HG03196 (cell line): ENCODE measurements at regions not wholly inside any gene's neighbourhood (a gene's known extent, or its start where the extent isn't known, plus 50 kb on each side); places are given as distances from the start of the nearest gene placed in this dataset.
"Not testable (repeated sequence)": the region's sequence is repeated elsewhere in the genome, so short reads cannot be mapped to it uniquely, and the experiment has no call there.

ENCODE experiments used
- ATAC-seq: cut with Tn5 transposase; IDR thresholded peaks from one replicate; pipeline ENCODE4 v1.9.1; 2021; ENCODE audit not compliant: unreplicated experiment

DNA sequence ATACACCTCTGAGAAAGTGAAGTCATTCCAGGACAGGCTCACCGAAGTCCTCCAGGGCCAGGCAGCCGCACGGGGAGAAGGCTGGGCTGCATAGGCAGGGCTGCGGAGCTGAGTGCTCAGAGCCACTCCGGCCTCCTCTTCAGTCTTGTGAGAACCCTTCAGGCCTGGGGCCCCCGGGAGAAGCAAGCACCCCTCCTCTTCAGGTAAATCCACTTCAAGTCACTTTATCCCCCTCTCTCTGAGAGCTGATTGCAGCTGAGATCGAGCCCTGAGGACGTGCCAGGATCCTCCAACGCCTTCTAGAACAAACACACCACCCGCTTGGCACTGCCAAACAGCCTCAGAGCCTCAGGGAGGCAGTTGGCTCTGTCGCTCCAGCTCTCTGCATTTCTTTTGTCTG, 1526.3 kb downstream of the BRD1 start:
- no peak for ATAC-seq

DNA sequence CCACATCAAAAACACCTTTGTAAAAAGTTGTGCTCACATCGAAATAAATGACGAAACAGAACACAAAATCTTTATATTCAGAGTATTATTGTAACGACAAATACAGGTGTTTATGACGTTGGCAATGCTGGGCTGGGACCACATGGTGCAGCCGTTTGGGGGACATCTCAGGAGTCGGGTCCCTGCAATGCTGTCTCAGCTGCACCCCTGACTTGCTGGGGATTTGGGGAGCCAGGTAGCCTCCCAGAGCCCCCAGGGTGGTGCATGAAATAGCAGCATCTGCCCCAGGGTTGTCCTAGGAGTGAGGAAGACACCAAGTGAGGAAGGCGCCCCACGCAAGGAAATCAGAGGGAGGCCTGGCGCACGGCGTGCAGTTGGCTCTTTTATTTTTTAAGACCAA, 1526.8 kb downstream of the BRD1 start:
- ATAC-seq = no peak

DNA sequence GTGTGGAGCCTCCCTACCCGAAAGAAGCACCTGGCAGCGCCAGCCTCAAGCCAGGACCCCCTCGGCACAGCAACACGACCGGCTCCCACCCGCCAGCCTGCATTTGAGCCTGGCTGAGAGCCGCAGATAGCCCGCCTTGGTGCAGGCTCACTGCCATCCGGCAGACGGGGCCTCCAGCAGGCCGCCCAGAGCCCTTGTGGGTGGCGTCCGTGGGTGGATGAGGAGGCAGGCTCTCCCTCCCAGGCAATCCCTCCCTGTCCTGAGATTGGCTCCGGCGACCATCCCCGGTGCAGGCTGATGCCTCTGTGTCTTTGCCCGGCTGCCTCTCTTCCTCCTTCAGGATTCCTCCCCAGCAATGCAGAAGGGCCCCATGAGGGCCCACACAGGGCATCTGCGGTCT, 1527.9 kb downstream of the BRD1 start:
- no peak for ATAC-seq

DNA sequence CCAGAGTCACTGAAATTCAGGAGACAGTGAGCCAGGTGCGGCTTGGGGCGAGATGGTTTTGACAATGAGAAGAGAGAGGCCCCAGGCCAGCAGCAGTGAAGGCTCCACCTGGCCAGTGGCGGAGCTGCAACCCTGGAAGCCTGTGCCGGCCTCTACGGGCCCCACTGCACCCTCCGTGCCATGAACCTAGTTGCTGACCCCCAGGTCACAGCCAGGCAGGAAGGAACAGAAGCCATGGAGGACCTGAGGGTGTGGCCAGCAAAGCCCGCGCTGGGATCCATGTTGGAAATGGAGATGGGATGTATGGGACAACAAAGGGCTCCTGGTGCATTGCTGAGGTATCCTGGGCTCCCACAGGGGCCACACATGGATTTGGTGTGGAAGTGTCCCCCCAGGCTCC, 1528.5 kb downstream of the BRD1 start:
- ATAC-seq = no peak

DNA sequence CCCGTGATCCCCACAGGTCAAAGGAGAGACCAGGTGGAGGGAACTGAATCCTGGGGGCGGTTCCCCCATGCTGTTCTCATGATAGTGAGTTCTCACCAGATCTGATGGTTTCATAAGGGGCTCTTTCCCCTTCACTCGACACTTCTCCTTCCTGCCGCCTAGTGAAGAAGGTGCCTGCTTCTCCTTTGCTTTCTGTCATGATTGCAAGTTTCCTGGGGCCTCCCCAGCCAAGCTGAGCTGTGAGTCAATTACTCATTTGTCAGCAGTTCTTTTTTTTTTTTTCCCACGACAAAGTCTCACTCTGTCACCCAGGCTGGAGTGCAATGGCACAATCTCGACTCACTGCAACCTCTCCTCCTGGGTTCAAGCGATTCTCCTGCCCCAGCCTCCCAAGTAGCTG, 1530.4 kb downstream of the BRD1 start:
- ATAC-seq = no peak

DNA sequence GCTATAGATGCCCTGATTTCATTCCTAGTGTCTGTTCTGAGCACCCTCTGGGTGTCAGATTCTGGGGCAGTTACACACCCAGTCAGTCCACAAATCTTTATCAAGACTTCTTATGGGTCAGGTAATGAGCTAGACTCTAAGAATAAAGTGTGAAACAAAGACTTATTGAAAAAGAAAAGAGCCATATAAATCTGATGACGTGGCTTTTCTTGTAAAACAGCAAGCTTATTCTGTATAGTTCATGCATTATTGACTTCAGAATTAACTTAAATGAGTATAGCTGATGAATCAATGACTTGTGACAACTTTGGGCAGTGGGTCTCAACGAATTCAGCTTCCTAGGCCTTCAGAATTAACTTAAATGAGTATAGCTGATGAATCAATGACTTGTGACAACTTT, 1527.5 kb downstream of the TBC1D22A start:
- not testable (repeated sequence) for ATAC-seq

DNA sequence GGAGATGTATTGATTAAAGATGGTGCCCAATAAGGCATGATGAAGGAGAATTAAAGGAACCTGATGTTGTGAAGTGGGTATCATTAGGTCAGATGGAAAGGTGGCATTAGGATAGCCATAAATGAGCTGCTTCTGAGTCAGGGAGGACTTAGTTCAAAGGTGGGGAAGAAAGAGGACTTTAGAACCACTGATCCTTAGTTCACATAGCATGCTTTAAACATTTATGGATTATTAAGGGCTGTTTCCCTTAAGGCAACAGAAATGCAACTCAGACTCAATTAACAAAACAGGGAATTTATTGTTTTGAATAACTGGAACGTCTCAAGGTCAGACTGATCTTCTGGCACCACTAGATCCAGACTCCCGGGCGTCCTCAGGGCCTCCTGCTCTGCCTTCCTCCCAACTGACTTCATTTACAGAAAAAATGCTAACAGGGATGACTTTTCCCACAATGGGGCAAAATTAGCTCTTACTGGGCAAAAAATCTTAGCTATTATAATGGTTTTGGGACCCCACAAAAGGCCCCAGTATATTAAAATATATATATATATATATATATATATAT, 1526.0 kb downstream of the TBC1D22A start:
- no peak for ATAC-seq

DNA sequence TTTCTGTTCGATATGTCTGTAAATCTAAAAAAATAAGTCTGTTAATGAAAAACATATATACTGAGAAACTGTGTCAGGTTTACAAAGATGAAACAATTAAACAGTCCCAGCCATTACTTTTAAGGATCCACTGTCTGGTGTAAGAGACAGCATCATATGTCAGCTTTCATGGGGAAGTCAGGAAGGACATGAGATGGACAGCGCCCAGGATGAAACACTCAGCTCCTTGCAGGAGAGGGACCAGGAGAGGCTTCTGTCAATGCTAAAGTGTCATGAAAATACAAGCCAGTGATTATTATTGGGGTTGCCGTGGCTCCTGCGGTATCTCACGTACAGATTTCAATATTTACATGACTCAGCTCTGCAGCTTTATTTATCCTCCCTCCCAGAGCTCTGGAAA, 1524.6 kb downstream of the TBC1D22A start:
- no peak for ATAC-seq

DNA sequence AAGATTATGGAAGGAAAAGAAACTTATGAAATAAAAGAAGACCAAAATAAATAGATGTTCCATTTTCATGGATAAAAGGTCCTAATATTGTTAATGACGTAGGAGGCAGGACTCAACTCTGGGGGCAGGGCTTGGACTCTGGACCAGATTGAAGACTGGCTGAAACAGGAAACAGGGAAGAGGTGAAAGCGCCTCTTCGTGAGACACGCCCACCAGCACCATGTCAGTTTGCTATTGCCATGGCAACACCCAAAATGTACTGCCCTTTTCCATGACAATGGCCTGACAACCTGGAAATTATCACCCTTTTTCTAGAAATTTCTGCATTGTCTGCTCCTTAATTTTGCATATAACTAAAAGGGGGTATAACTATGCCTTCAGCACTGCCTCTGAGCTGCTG, 1522.2 kb downstream of the TBC1D22A start:
- ATAC-seq = no peak

DNA sequence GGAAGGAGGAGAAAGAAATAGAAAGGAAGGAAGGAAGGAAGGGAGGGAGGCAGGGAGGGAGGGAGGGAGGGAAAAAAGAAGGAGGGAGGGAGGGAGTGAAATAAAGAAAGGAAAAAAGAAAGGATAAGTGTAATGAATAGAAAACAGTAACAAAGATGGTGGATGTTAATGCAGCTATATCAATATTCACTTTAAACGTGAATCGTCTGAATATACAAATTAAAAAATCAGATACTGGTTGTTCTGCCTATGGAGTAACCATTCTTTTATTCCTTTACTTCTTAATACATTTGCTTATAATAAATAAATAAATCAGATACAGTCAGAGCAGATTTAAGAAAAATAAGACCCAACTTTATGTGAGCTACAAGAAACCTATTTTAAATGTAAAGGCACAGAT, 1520.4 kb downstream of the TBC1D22A start:
- ATAC-seq = no peak

DNA sequence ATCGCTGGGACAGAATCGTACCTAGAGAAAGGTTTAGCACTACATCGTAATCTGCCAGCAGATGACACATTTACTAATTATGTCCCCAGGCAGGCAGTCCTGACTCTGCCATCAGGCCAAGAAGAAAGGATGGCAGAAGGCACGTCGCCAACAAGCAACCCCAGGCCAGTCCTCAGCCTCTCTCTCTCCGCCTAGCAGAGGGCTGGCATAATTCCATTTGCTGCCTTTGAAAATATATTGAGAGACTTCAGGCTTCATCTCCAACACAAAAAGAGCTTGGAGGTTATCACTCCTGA, 1517.0 kb downstream of the TBC1D22A start:
- ATAC-seq = no peak

DNA sequence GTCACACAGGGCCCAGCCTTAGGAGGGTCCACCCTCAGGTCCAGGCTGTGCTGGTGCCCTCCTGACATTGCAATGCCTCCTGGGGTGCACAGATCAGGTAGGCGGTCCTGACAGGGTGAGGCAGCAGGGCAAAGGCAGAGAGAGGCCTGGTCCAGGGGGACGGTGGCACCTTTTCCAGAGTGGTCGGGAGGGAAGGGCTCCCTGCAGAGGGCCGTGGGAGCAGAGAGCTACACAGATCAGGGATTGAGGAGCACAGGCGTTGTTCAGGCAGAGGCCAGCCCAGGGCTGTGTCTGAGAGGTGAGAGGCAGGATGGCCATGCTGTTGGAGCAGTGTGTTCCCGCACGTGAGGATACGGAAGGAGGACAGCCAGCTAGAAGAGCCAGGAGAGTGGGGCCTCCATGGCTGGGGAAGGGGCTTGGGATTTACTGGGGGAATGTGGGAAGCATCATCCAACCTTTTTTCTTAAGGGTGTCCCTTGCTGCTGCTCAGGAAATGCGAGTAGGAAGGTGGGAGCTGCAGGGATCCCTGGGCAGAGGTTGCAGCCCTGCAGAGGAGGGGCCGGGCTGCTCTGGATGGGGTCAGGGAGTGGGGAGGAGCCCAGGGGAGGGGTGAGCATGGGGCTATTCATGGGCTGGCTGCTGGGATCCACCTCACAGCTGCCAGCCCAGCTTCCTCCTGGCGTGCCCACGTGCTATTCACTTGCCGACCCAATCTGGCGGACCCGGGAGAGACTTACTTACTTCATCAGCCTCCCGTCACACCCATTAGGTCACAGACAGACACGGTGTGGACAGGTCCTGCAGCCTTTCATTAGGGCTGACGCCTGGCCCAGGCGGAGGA, 1516.4 kb downstream of the TBC1D22A start:
- ATAC-seq = no peak

DNA sequence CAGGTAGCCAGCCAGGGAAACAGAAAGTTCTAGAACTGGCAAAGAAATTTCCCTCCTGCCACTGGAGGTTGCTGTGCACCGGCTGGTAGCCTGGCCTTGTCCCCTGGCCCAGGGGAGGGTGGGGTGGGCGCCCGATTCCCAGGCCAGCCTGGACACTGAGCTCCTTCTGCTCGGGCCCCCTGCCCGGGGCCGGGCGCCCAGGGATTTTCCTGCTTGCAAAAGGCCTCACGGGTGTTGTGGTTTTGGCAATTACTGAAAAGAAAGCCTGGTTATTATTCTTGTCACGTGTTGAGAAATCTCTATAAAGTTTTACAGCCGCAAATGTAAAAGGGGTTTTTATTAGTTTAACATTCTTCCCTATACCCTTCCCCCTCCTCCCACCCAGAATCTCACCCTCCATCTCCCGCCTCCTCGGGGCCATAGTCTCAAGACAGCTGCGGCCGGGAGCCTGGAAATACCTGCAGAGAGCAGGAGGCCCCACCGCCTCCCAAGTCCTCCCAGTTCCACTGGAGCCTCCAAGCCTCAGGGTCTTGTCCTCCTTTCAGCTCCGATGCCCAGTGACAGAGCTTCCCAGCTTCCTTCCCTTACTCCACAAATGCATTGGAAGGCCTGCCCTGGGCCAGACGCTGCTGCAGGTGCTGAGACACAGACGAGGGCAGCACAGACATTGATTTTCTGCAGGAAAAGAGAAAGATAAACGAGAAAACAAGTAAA, 1515.6 kb downstream of the TBC1D22A start:
- ATAC-seq = no peak

DNA sequence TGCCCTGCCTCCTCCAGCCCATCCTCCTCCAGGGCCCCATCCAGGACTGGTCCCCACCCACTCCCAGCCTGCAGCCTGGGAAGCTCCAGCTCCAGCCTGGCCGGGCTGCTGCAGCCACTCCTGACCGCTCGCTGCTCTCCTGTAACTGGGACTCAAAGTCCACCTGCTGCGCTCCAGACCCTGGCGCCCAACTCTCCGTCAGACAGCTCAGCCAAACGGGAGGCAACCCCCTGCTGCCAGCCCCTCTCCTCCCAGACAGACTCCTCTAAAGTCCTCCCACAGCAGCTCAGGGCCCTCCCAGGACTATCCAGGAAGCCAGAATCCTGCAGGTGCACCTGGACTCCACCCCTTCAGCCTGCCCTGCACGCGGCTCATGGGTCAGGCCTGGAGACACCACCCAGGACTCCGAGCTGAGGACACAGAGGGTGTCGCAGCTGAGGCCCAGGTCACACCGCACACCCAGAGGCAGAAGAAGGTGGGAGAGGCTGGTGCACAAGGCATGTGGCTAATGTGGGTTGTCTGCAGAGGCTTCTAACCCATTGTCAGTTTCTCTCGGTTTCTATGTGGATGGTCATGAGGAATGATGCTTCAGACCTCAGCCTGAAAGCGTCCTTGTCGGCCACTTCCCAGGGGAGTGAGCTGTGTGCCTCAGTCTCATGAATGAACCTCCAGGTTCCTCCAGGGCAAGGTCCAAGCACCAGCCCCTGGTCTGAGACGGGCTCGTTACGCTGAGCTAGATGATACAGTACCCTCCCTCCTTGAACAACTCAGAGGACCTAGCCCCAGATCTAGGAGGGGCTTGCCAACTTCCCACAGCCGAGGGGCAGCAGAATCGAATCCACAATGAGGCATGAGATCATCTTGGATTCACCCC, 1514.8 kb downstream of the TBC1D22A start:
- no peak for ATAC-seq

DNA sequence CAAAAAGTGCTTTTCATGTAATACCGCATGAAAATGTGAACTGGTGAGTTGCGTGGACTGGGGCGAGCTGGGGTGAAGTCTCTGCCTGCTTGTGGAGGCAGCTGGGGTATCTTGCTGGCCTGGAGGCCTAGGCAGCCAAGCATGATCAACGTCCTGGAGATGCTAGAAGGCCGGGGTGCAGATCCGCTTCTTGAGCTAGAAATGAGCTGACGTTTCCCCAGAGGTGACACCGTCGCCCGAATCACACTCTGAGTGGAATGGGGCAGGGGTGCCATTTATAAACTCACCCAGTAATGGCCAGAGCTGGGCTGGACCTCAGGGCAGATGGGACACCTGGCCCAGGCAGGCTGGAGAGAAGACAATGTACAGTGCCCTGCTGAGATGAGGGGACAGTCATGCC, 1513.0 kb downstream of the TBC1D22A start:
- no peak for ATAC-seq

DNA sequence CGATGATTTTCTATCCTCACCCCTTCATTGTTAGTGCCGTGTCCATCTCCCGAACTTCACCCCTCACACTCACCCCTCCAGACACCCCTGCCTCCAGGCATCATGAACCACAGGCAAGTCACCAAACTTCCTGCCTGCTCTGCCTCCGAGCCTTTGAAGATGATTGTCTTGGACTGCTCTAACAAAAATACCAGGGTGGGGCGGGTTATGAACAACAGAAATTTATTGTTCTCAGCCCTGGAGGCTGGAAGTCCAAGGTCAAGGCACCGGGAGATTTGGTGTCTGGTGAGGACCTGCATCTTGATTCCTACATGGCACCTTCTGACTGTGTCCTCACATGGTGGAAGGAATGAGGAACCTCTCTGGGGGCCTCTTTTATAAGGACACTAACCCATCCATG, 1508.3 kb downstream of the TBC1D22A start:
- ATAC-seq = no peak

DNA sequence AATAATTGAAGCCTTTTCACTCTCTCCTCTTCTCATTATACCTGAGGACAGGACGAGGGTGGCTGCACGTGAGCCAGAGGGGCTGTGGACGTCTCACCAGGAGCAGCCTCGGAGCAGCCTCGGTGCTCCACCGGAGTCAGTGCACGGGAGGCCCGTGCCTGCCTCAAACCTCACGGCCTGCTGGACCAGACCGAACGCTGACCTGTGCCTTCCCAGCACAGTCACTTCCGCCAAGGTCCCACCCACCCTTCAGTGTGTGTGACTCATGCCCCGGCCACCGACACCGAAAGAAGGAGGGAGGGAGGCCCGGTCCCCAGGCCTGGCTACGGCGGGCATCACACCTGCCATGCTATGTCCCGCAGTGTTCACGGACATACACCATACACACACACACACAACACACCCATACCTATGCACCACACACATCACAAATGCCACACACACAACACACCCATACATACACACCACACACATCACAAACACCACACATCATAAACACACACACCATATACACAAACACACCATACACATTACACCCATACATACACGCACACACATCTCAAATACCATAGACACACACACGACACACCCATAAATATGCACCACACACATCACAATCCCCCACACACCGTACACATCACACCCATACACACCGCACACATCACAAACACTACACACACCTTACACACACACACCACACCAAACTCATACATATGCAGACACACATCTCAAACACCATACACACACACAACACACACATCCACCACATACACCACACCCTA, 1506.5 kb downstream of the TBC1D22A start:
- no peak for ATAC-seq

DNA sequence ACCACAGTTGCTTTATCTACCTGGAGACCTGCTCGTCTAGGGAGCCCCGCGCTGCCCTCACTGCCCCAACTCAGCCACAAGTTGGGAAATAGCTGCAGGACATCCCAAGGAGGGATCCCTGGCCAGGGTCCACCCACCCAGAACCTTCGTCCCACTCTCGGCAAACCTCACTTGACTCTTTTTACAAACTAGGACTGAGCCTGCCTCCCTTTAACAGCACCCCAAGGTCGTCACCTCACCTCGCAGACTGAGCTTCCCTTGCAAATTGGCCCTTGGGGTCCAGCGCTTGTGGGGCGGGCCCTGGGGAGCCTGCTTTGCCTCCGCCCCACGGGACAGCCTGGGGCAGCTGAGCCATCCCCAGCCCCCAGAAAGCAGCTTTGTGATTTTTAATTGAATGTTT, 1505.8 kb downstream of the TBC1D22A start:
- ATAC-seq = no peak

DNA sequence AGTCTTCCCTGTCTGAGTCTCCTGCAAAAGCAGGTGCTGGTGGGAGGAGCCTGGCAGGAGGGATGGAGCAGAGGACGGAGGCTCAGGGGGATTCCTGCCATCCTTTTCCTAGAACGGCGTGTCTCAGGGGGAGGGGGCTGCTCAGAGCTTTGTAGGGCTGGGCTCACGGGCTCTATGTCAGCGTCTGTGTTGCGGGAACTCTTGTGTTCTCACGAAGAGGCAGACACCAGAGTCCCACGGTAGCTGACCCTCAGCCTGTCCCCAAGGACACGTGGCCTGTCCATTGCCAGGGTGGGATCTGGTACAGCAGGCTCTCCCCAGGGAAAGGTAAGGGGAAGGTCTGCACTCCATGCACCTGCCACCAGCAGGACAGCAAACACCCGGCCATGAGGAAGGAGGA, 1505.2 kb downstream of the TBC1D22A start:
- ATAC-seq = no peak

DNA sequence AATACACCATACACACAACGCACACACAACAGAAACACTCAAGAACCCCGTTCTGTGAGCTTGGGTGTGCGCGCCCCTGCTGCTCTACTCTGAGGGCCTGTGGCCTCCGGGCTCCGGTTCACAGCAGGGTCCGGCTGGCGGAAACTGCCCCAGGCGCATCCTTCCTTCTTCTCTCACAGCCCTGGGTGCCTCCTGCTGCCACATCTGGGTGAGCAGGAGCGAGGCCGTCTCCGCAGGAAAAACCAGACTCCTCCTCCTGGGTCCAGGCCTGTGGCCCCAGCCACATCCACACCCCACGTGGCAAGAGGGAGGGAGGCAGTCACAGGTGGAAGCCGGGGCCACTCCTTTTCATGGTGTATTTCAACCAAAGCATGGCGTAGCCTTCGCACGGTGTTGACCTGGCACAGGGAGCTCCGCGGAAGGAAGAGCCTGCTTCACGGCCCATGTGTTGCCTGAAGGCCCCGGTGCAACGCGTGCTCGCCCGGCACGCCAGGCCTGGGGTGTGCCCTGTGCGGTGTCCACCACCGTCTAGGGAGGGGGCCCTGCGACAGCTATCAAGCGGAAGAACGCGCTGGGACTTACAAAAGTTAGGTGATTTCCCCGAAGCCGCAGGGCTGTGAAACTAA, 1502.7 kb downstream of the TBC1D22A start:
- ATAC-seq = no peak
